IPS DF 4.7 (cell line): ENCODE measurements at regions not wholly inside any gene's neighbourhood (a gene's known extent, or its start where the extent isn't known, plus 50 kb on each side); places are given as distances from the start of the nearest gene placed in this dataset.

Experiments
- DNase-seq: peaks from one replicate; pipeline ENCODE4 v3.0.0-alpha.2; 2013; ENCODE audit warnings: low spot score; ENCODE audit errors: extremely low read depth

GRCh38 chr2:195411219-195411687 is 245.8 kb upstream of the SLC39A10 start:
- DNase-seq: no peak

DNA sequence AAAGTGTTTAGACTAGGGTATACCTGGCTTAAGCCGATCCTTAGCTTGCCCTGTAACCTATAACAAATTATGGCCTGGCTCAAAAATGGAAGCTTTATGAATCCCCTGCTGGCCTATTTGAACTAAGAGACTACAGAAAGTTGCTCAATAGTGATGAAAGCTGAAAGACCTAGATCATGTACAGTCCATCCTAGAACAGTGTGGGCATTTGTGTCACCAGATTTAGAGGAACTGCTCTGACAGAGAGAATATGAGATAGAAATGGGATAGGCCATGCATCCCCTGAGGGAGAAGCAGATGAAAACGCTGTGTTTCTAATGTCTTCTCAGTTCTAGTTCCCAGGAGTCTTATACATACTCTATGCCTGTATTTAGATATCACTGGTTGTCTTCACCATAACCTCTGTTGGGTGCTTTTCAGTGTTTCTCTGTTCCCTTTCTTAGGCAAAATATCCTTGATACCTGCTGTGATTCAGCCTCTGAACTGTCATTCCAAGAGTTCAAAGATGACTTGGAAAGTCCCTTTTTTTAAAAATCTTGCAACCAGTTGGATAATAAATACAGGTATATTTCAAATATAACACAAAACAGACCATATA is 246.9 kb upstream of the SLC39A10 start:
- no peak for DNase-seq

- DNase-seq: no peak
Measured at GRCh38 chr2:195408811-195409210, 248.2 kb upstream of the SLC39A10 start.

DNA sequence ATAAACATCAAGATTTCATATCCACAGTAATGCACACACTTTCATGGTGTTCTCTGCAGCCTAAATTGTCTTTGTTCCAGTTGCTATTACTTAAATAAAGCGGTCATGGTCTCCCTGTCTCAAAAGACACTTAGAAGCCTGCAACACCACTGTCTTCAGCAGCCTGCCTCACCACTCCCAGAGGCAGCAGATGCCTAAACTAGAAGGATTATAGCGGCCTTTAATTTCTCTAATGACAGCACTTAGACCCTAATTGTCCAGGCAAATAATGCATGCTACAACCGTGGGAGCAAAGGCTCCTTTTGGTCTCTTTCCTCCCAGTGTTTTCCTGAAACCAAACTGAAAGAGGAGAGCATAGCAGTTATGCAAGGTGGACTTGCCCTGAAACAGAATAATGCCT is 248.8 kb upstream of the SLC39A10 start:
- no peak for DNase-seq

DNA sequence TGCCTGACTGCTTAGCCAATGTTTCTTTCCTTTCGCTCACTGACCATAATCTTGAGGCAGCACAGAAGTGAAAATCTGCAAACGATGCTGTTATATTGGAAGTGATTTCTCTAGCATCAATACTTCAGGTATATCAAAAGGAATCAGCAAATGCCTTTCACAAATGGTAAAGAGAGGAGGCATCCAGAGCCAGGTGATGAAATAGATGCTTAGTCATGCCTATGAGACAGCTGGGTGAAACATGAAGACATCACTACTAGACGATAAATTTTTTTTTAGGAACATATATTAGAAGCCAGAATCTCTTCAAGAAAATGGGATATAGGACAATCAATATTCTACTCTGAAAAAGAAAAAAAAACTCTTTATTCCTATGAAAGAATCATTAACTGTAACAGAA is 249.2 kb upstream of the SLC39A10 start:
- DNase-seq: no peak

DNA sequence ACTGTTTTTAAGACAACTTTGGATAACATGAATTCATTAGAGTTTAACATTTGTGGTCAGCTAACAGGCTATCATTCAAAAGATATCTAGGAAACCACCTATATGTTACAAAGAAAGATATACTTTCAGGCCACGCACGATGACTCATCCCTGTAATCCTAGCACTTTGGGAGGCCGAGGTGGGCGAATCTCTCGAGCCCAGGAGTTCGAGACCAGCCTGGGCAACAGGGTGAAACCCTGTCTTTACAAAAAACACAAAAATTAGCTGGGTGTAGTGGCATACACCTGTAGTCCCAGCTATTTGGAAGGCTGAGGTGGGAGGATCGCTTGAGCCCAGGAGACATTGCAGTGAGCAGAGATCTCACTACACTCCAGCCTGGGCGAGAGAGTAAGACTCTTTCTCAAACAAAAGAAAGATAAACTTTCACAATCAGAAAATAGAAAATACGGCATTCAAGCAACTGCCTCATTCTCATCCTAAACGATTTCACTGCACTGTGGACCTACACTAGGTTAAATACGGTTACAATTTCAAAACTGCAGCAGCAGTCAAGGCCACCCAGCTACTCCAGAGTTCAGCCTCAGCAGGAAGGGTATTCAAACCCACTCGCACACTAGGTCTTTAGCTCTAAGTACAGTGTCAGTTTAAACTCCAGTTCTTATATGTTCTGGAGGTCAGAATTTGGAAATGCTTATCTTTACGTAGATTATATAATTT is 250.0 kb upstream of the SLC39A10 start:
- no peak for DNase-seq

GRCh38 chr2:195404651-195405050 is 252.4 kb upstream of the SLC39A10 start:
- no peak for DNase-seq

DNA sequence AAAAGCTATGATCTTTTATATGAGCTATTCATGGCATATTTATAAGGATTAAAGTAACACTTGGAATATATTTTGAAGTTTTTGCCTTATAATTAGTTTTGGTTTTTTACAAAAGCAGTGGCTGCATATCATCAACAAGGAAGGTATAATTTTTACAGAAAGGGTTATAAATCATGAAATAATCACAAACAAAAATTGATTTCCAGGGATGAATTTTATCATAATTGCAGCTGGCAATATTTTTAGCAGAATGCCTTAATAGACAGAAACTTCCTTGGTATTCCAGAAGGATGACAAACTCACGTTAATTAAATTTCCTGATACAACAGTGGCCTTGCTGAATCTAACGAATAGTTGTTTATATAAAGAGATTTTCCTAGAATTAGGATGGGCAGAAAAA is 260.5 kb upstream of the SLC39A10 start:
- DNase-seq: no peak

DNA sequence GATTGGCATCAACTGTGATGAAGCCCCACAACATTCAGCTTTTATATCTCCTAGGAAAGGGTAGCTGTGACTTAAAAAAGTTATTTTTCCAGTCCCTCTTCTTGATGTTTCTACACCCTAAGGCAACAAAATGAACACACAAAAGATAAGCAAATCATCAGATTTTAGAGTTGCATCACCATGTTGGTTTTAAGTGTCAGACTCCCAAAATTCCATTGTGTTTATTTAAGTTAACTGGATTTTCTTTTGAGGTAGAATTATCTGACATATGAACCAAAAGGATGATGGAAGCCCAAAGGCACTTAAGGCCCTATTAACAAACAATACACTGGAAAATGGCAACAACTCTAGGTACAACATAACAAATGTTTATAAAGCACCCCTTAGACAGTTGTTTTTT is 261.7 kb upstream of the SLC39A10 start:
- DNase-seq: no peak

GRCh38 chr2:195392446-195393336 is 264.3 kb upstream of the SLC39A10 start:
- DNase-seq: no peak

GRCh38 chr2:195390686-195391321 is 266.2 kb upstream of the SLC39A10 start:
- no peak for DNase-seq

GRCh38 chr2:195388028-195388427 is 269.0 kb upstream of the SLC39A10 start:
- DNase-seq: no peak

DNA sequence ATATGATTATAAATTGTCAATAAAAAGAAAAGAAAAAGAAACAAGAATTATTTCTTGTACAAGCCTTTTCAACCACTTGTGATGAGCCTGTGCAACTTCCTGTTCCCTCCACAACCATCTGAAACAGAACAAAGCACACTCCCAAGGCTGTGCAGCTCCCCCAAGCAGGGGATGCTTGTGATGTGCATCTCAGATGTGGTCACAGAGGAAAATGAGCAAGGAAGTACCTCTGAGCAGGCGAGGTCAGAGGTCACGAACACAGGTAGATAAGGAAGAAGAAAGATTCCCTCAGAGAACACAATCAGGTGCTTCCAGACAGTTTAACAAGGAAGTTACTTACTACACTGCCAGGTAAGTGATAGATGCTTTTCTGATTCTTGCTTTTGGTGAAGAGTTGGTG is 274.8 kb upstream of the SLC39A10 start:
- DNase-seq: no peak

GRCh38 chr2:195370167-195370943 is 286.7 kb upstream of the SLC39A10 start:
- no peak for DNase-seq

- no peak for DNase-seq
Measured at GRCh38 chr2:195369218-195369587, 287.8 kb upstream of the SLC39A10 start.

GRCh38 chr2:195368249-195369217 is 288.5 kb upstream of the SLC39A10 start:
- no peak for DNase-seq

GRCh38 chr2:195367809-195368208 is 289.2 kb upstream of the SLC39A10 start:
- DNase-seq: no peak

- DNase-seq: no peak
Measured at GRCh38 chr2:195364015-195364965, 292.7 kb upstream of the SLC39A10 start.

GRCh38 chr2:195363496-195363895 is 293.5 kb upstream of the SLC39A10 start:
- DNase-seq: no peak
